Right lobe of liver (tissue), 6 donors: ENCODE measurements at regions not wholly inside any gene's neighbourhood (a gene's known extent, or its start where the extent isn't known, plus 50 kb on each side); places are given as distances from the start of the nearest gene placed in this dataset.
"Not testable (repeated sequence)": the region's sequence is repeated elsewhere in the genome, so short reads cannot be mapped to it uniquely, and the experiment has no call there.

Experiments
- ATAC-seq, 4 donors: fragments of 200-7000 bp; cut with Tn5 transposase; one replicate each; pipeline ENCODE4 v1.9.1; 2020; ENCODE audit warnings: mild to moderate bottlenecking in 4 of 4, moderate library complexity in 4 of 4
- DNase-seq, 3 donors: peaks; one replicate each; pipeline ENCODE4 v3.0.0-alpha.2; 2020
- H3K27ac ChIP-seq, 3 donors: fragments of 200-600 bp; one replicate each; pipeline ENCODE4 v1.8.0; 2022
- H3K27me3 ChIP-seq, 2 donors: fragments of 200-600 bp; one replicate each; pipeline ENCODE4 v1.8.0; 2022
- H3K36me3 ChIP-seq, 4 donors: fragments of 200-600 bp; sonication (generic) in 1 of 4; one replicate each; pipeline versions ENCODE4 v1.5.1 to v1.8.0; 2017 to 2022; ENCODE audit warnings: control low read depth in 1 of 4
- H3K4me1 ChIP-seq, 4 donors: fragments of 200-600 bp; sonication (generic) in 1 of 4; one replicate each; pipeline versions ENCODE4 v1.5.1 to v1.8.0; 2017 to 2022; ENCODE audit warnings: control low read depth in 1 of 4
- H3K4me3 ChIP-seq, 3 donors: fragments of 200-600 bp; one replicate each; pipeline ENCODE4 v1.8.0; 2022
- H3K9me3 ChIP-seq, 4 donors: fragments of 200-600 bp; sonication (generic) in 1 of 4; one replicate each; pipeline versions ENCODE4 v1.5.1 to v1.8.0; 2017 to 2022; ENCODE audit warnings: control low read depth in 1 of 4
- CTCF ChIP-seq, 4 donors: fragments of 200-600 bp in 3 of 4; fragments of 450-650 bp in 1 of 4; IDR thresholded peaks; one replicate each; pipeline versions ENCODE4 v1.5.1 to v1.8.0; 2016 to 2022; ENCODE audit warnings: antibody characterized with exemption in 4 of 4, mild to moderate bottlenecking in 2 of 4
- POLR2A ChIP-seq: fragments of 450-650 bp; IDR thresholded peaks from one replicate; pipeline ENCODE4 v1.6.1; 2017; ENCODE audit warnings: antibody characterized with exemption, mild to moderate bottlenecking
- WGBS: methylation state at CpG from one replicate; pipeline ENCODE4 v1.1.6; 2018; ENCODE audit warnings: low coverage, low lambda C conversion rate; ENCODE audit not compliant: insufficient coverage; ENCODE audit errors: missing lambda C conversion rate; 5-methylcytosine and 5-hydroxymethylcytosine counted together
- intact Hi-C, 2 donors: fragments of 100-400 bp; cut with DNase I; formaldehyde crosslinking; loops; one replicate each; pipeline versions ENCODE4 v1.11.2 to v1.14.1; 2022
- donor health status: DM: no; HTN: yes; CAD: no.
- donor health status: DM: no; HTN: no; CAD: no.
- donor health status: DM: no; HTN: no; CAD: no.
- donor health status: DM: no; HTN: yes; CAD: no.
- donor health status: DM: no; HTN: yes; CAD: no.

GRCh38 chr4:149912000-149912399 lies 96.4 kb upstream of the IQCM start:
- intact Hi-C loops: no loop called here
- TF ChIP-seq POLR2A: no peak
- no peak for TF ChIP-seq CTCF (IDR thresholded peaks at IDR 0.05)
- H3K27me3 ChIP-seq: no peaks in the 10 kb centered on the region
- H3K4me3 ChIP-seq: no peak overlapping the region
- 38% methylated on average over 3 of the region's 3 CpGs for WGBS
- ATAC-seq (no peak), DNase-seq (no peak)
- no peak overlapping the region for H3K27ac ChIP-seq
- no peaks in the 10 kb centered on the region for H3K9me3 ChIP-seq
- H3K4me1 ChIP-seq: no peaks in the 10 kb centered on the region
- H3K36me3 ChIP-seq: no peaks in the 10 kb centered on the region

DNA sequence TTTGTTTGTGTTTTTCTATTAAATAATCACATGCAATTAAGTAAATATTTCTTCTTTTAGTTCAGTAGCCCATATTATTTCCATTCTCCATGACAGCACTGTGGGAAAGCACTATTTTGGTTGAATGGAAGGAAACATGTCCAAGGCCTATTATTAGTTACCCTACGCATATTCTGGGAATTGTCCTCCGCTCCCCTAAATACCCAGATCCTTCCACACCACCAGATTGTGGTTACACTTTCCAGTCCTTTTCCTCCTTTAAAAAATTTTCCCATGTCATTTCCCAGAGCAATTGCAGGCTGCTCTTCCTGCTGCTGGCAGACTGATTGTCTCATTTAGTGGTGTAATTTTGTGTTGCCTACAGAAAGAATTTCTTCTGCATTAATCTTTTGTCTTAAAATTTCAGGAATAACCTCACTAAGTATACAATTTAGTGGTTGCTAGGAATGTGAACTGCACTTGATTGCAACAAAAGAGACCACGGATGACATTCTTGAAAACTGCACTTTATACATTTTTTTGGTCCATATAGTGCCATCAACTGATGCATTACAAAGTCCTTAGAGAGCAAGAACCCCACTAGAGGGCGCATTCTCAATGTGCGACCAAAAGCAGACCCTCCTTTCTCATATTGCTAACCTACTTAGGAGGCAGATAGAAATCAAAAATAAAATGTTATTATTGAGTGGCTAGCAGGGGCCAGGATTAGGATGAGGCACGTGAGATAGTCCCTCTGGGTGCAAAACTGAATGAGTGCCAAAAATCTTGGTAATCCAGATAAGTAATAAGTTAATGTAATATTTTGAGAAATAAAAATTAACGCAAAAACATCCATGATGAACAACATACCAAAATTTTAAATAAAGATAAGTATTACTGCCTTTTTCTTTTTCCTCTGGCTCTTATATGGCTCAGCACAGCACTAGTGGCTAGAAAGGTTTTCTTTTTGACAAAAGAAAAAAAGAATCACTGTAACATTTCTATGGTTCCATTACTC lies 98.8 kb upstream of the IQCM start:
- Histone ChIP-seq H3K27ac (no peak overlapping the region), H3K9me3 (no peaks in the 10 kb centered on the region), H3K36me3 (no peaks in the 10 kb centered on the region), H3K4me3 (no peak overlapping the region), H3K4me1 (no peaks in the 10 kb centered on the region), H3K27me3 (no peaks in the 10 kb centered on the region)
- peak in 2 of 4 donors; percentile 41 to 44 for ATAC-seq
- no peak for DNase-seq
- WGBS: 38% methylated on average over 7 of the region's 7 CpGs
- TF ChIP-seq CTCF (IDR thresholded peaks at IDR 0.05) (peak; percentile 16 to 60 (median 55)), POLR2A (no peak)
- intact Hi-C loops: no loop called here

DNA sequence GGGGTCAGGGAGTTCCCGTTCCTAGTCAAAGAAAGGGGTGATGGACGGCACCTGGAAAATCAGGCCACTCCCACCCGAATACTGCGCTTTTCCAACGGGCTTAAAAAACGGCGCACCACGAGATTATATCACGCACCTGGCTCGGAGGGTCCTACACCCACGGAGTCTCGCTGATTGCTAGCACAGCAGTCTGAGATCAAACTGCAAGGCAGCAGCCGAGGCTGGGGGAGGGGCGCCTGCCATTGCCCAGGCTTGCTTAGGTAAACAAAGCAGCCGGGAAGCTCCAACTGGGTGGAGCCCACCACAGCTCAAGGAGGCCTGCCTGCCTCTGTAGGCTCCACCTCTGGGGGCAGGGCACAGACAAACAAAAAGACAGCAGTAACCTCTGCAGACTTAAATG lies 100.1 kb upstream of the IQCM start:
- ATAC-seq, H3K4me1 ChIP-seq, DNase-seq, H3K4me3 ChIP-seq, H3K36me3 ChIP-seq, H3K9me3 ChIP-seq, intact Hi-C loops, H3K27ac ChIP-seq, H3K27me3 ChIP-seq: not testable (repeated sequence)
- no CpG with 5 or more reads among the region's 15 CpGs for WGBS

- ATAC-seq (no peak), DNase-seq (no peak)
- Histone ChIP-seq H3K27me3 (no peaks in the 10 kb centered on the region), H3K4me1 (no peaks in the 10 kb centered on the region), H3K9me3 (no peaks in the 10 kb centered on the region), H3K4me3 (no peak overlapping the region), H3K36me3 (no peaks in the 10 kb centered on the region), H3K27ac (no peak overlapping the region)
- WGBS: 76% methylated on average over 3 of the region's 6 CpGs
- no peak for TF ChIP-seq POLR2A
- TF ChIP-seq CTCF (IDR thresholded peaks at IDR 0.05): no peak
- intact Hi-C loops: no loop called here
These were observed 108.1 kb upstream of the IQCM start for GRCh38 chr4:149923736-149924135.

DNA sequence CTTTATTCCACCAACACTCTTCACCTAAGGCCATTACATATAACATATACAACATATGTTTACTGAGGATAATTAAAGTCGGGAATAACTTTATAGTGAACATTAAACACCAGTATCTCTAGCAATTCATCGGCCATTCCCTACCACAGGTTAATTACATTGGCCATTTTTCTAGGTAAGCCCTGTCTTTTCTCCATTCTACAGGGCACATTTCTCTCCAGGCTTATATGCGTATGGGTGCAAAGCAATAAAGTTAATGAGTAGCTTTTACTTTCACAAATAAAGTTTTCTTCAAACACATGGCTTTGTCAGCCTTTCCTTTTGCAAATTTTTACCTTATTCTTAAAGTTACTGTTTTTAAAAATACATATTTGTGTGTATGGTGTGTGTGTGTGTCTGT lies 111.9 kb upstream of the IQCM start:
- Histone ChIP-seq H3K9me3 (no peaks in the 10 kb centered on the region), H3K27ac (no peak overlapping the region), H3K4me1 (no peaks in the 10 kb centered on the region), H3K4me3 (no peak overlapping the region), H3K27me3 (no peaks in the 10 kb centered on the region), H3K36me3 (no peaks in the 10 kb centered on the region)
- no peak for ATAC-seq
- no peak for DNase-seq
- intact Hi-C loops: no loop called here
- 75% methylated on average over 3 of the region's 3 CpGs for WGBS
- no peak for TF ChIP-seq CTCF (IDR thresholded peaks at IDR 0.05)
- no peak for TF ChIP-seq POLR2A
